ENCODE measurements at regions not wholly inside any gene's neighbourhood (a gene's known extent, or its start where the extent isn't known, plus 50 kb on each side); places are given as distances from the start of the nearest gene placed in this dataset.

DNA sequence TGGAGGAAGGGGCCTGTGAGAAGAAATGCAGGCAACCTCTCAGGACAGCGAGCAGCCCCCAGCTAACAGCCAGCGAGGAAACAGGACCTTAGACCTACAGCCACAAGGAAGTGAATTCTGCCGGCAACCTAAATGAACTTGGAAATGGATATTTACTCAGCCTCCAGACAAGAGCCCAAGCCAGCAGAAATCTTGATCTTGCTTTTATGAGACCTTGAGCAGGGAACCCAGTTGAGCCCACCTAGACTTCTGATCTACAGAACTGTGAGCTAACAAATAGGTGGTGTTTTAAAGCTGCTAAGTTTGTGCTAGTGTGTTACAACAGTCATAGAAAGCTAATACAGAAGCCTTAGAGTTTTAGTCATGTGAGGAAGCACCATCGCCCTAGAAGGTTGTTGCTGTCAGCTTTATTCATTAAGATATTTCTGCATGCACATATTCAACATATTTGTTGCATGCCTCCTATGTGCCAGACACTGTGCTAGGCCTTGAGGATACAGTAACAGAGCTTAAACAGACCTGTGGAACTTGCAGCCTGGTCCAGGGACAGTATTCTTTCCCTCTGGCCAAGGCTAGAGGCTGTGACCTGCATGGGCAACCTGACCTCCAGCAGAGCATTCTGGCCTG, 50.3 kb downstream of the NALF2 start:
- H3K9me3 ChIP-seq (ENCODE audit: control insufficient read depth, insufficient read depth, low read length), result peaks cover 37% of the 10 kb centered on the region

GRCh38 chrX:69555481-69556041, 51.4 kb downstream of the NALF2 start:
- Histone ChIP-seq H3K4me1 (ENCODE audit: control insufficient read depth, insufficient read depth, low read length) (peaks cover 16% of the 10 kb centered on the region), H3K4me3 (ENCODE audit: low read depth, low read length) (no peak overlapping the region), H3K9me3 (ENCODE audit: control insufficient read depth, insufficient read depth, low read length) (peaks cover 46% of the 10 kb centered on the region), H3K9ac (ENCODE audit: low read depth, low read length) (0 out of 2 replicates have a peak overlapping the region, but pooled peaks have one; percentile 47), H3K36me3 (ENCODE audit: control insufficient read depth, insufficient read depth, low read length) (no peaks in the 10 kb centered on the region), H3K27me3 (ENCODE audit: control insufficient read depth, insufficient read depth, low read length) (no peaks in the 10 kb centered on the region), H3K27ac (ENCODE audit: low read depth, low read length) (peak overlapping the region; percentile 77)

More for the DNA sequence above, 50.3 kb downstream of the NALF2 start:
- Histone ChIP-seq H3K27ac (ENCODE audit: low read depth, low read length) (no peak overlapping the region), H3K27me3 (ENCODE audit: control insufficient read depth, insufficient read depth, low read length) (no peaks in the 10 kb centered on the region), H3K4me1 (ENCODE audit: control insufficient read depth, insufficient read depth, low read length) (peaks cover 16% of the 10 kb centered on the region), H3K4me3 (ENCODE audit: low read depth, low read length) (no peak overlapping the region), H3K9ac (ENCODE audit: low read depth, low read length) (no peak overlapping the region), H3K36me3 (ENCODE audit: control insufficient read depth, insufficient read depth, low read length) (no peaks in the 10 kb centered on the region)

DNA sequence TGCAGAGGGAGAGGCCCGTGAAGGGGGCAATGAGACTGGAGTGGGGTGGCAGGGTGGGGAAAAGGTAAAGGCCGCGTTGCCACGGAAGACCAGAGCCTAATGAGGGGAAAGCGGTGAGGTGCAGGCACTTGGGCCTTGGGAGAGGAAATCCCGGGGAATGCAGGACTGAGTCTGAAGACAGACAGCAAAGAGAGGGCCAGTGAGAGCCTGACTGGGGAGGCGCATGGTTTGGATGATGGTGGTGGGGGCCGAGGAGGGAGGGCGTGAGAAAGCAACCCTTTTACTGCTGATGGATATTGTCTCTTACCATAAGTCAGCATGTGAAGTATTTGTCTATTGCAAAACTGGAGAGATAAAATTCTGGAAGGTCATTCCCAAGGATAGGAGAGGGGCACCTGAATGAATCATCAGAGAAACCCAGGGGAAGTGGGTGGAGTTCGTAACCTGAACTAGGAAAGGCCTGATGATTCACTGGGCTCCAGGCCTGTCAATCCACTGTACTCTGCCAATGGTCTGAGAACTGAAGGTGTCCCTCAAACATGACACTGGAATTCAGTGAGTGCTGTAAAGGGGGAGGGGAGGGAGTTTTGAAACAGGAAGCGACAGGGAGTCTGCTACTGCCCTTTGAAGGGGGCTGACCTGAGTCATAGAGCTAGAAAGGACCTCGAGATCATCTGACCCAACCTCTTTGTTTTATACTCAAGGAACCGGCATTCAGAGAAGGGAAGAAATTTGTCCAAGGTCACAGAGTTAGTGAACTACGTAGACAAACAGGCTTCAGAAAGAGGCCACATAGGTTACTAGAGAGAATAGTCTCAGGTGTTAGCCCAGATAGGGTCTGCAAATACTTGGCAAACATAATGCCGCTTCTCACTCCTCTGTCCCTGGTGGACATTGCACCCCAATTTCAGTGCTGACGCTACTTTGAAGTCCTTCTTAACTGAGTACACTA, 52.2 kb downstream of the NALF2 start:
- Histone ChIP-seq H3K27ac (ENCODE audit: low read depth, low read length) (peak overlapping the region; percentile 82), H3K27me3 (ENCODE audit: control insufficient read depth, insufficient read depth, low read length) (no peaks in the 10 kb centered on the region), H3K36me3 (ENCODE audit: control insufficient read depth, insufficient read depth, low read length) (no peaks in the 10 kb centered on the region), H3K4me3 (ENCODE audit: low read depth, low read length) (peak overlapping the region; percentile 36), H3K4me1 (ENCODE audit: control insufficient read depth, insufficient read depth, low read length) (peaks cover 16% of the 10 kb centered on the region), H3K9ac (ENCODE audit: low read depth, low read length) (peak overlapping the region; percentile 47; the same call in 1 of the 2 replicates), H3K9me3 (ENCODE audit: control insufficient read depth, insufficient read depth, low read length) (peaks cover 46% of the 10 kb centered on the region)

DNA sequence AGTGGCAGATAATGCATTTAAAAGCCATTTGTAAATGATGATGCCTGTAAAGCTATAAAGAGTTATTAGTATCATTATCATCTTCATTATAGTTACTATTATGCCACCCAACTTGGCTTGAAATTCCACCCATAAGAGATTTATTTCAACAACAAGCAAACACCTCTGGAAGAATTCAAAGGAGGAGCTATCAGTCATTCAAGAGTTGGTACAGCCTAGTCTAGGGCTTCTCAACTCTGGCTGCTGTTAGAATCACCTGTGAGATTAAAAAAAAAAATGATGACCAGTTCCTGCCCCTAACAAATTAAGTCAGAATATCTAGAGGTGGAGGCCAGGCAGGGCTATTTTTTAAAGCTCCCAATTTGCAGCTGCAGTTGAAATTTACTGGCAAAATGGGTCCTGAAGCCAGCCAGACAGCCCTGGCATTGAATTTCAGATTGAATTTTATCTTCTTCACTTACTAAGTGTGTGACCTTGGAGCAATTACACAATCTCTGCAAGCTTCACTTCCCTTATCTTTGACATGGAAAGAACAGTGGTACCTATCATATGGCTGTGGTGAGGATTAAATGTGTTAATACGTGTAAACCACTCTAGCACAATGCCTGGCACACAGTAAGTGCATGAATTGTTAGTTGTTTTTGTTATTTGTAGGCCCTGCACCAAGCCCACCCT, 52.9 kb upstream of the EDA start:
- Histone ChIP-seq H3K9me3 (ENCODE audit: control insufficient read depth, insufficient read depth, low read length) (peaks cover 46% of the 10 kb centered on the region), H3K9ac (ENCODE audit: low read depth, low read length) (no peak overlapping the region), H3K27ac (ENCODE audit: low read depth, low read length) (no peak overlapping the region), H3K4me3 (ENCODE audit: low read depth, low read length) (no peak overlapping the region), H3K36me3 (ENCODE audit: control insufficient read depth, insufficient read depth, low read length) (no peaks in the 10 kb centered on the region), H3K4me1 (ENCODE audit: control insufficient read depth, insufficient read depth, low read length) (0 out of 2 replicates have a peak, but pooled peaks cover 3% of the 10 kb centered on the region), H3K27me3 (ENCODE audit: control insufficient read depth, insufficient read depth, low read length) (no peaks in the 10 kb centered on the region)

DNA sequence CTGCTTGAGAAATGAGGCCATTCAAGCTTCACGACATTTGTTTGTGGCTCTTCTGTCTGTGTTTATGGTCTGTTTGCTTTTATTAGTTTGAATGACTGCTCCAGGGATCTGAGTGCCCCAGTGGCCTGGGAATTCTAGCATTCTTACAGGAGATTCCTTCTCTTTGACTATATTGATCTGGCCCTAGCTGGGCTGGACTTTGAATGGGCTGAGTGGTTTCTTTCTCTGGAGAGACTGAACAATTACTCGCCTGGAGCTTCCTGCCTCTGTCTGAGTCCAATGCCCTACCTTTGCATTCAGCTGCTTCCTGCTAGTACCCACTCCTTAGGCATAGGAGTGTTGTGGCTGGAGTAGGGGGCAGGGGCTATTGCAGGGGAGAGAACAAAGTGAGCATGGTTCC, 51.2 kb upstream of the EDA start:
- Histone ChIP-seq H3K36me3 (ENCODE audit: control insufficient read depth, insufficient read depth, low read length) (no peaks in the 10 kb centered on the region), H3K4me1 (ENCODE audit: control insufficient read depth, insufficient read depth, low read length) (0 out of 2 replicates have a peak, but pooled peaks cover 3% of the 10 kb centered on the region), H3K9me3 (ENCODE audit: control insufficient read depth, insufficient read depth, low read length) (peaks cover 44% of the 10 kb centered on the region), H3K9ac (ENCODE audit: low read depth, low read length) (no peak overlapping the region), H3K4me3 (ENCODE audit: low read depth, low read length) (no peak overlapping the region), H3K27me3 (ENCODE audit: control insufficient read depth, insufficient read depth, low read length) (no peaks in the 10 kb centered on the region), H3K27ac (ENCODE audit: low read depth, low read length) (peak overlapping the region; percentile 78)

- no peaks in the 10 kb centered on the region for H3K27me3 ChIP-seq (ENCODE audit: control insufficient read depth, insufficient read depth, low read length)
- H3K9me3 ChIP-seq (ENCODE audit: control insufficient read depth, insufficient read depth, low read length), result peaks cover 42% of the 10 kb centered on the region
- no peak overlapping the region for H3K9ac ChIP-seq (ENCODE audit: low read depth, low read length)
- H3K4me1 ChIP-seq (ENCODE audit: control insufficient read depth, insufficient read depth, low read length), result 0 out of 2 replicates have a peak, but pooled peaks cover 3% of the 10 kb centered on the region
- no peaks in the 10 kb centered on the region for H3K36me3 ChIP-seq (ENCODE audit: control insufficient read depth, insufficient read depth, low read length)
- no peak overlapping the region for H3K4me3 ChIP-seq (ENCODE audit: low read depth, low read length)
- peak overlapping the region; percentile 78 for H3K27ac ChIP-seq (ENCODE audit: low read depth, low read length)
These were observed 50.6 kb upstream of the EDA start for GRCh38 chrX:69565247-69565815.

Measured in HUES48 (cell line).